Neural progenitor cell (in vitro differentiated cells): ENCODE measurements at regions not wholly inside any gene's neighbourhood (a gene's known extent, or its start where the extent isn't known, plus 50 kb on each side); places are given as distances from the start of the nearest gene placed in this dataset.

Experiments
- CTCF ChIP-seq: fragments of 200-600 bp; sonication (generic); IDR thresholded peaks from 2 replicates; pipeline ENCODE4 v1.5.1; 2017; ENCODE audit warnings: antibody characterized with exemption, mild to moderate bottlenecking
- EZH2 ChIP-seq: fragments of 200-600 bp; sonication (generic); IDR thresholded peaks from 2 replicates; pipeline ENCODE4 v1.6.1; 2017; ENCODE audit warnings: antibody characterized with exemption, mild to moderate bottlenecking, moderate library complexity

- TF ChIP-seq CTCF (no peak), EZH2 (no peak)
Observed at GRCh38 chr5:165139262-165139661, 1633.8 kb downstream of the MAT2B start.
